Liver (tissue), 3 donors: ENCODE measurements at regions not wholly inside any gene's neighbourhood (a gene's known extent, or its start where the extent isn't known, plus 50 kb on each side); places are given as distances from the start of the nearest gene placed in this dataset.

ENCODE experiments used
- ATF3 ChIP-seq: IDR thresholded peaks from 2 replicates; pipeline ENCODE4 v1.6.1; 2016; ENCODE audit warnings: antibody characterized with exemption
- CTCF ChIP-seq: fragments of 150-350 bp; IDR thresholded peaks from 2 replicates; pipeline ENCODE4 v1.5.1; 2017; ENCODE audit warnings: improper control_type of control experiment, low read depth, low read length; ENCODE audit not compliant: missing input control
- EGR1 ChIP-seq, 2 donors: IDR thresholded peaks; 2 replicates each; pipeline ENCODE4 v1.6.1; 2016 to 2018; ENCODE audit warnings: antibody characterized with exemption in 2 of 2, low read depth in 2 of 2
- FOXA1 ChIP-seq: IDR thresholded peaks from 2 replicates; pipeline ENCODE4 v1.6.1; 2016; ENCODE audit warnings: antibody characterized with exemption
- FOXA2 ChIP-seq: IDR thresholded peaks from 2 replicates; pipeline ENCODE4 v1.6.1; 2016; ENCODE audit warnings: antibody characterized with exemption
- GABPA ChIP-seq, 2 donors: IDR thresholded peaks in 1 of 2; conservative IDR thresholded peaks in 1 of 2; 2 replicates each; pipeline ENCODE4 v1.6.1; 2016; ENCODE audit warnings: antibody characterized with exemption in 2 of 2, mild to moderate bottlenecking in 1 of 2, moderate library complexity in 1 of 2
- JUND ChIP-seq, 2 donors: IDR thresholded peaks; 2 replicates each; pipeline ENCODE4 v1.6.1; 2016; ENCODE audit warnings: antibody characterized with exemption in 2 of 2
- RAD21 ChIP-seq, 2 donors: IDR thresholded peaks; 2 replicates each; pipeline ENCODE4 v1.6.1; 2016; ENCODE audit warnings: antibody characterized with exemption in 2 of 2, mild to moderate bottlenecking in 2 of 2
- SP1 ChIP-seq: IDR thresholded peaks from 2 replicates; pipeline ENCODE4 v1.6.1; 2018; ENCODE audit warnings: antibody characterized with exemption, mild to moderate bottlenecking
- TAF1 ChIP-seq: conservative IDR thresholded peaks from 2 replicates; pipeline ENCODE4 v1.6.1; 2016; ENCODE audit warnings: antibody characterized with exemption, mild to moderate bottlenecking
- YY1 ChIP-seq: IDR thresholded peaks from 2 replicates; pipeline ENCODE4 v1.6.1; 2016; ENCODE audit warnings: antibody characterized with exemption, mild to moderate bottlenecking
- TF ChIP-seq, protein P1 (sequence below): IDR thresholded peaks from 2 replicates; pipeline ENCODE4 v1.6.1; 2016; ENCODE audit warnings: antibody characterized with exemption
- TF ChIP-seq, protein P2 (sequence below): IDR thresholded peaks from 2 replicates; pipeline ENCODE4 v1.6.1; 2016; ENCODE audit warnings: antibody characterized with exemption, mild to moderate bottlenecking
- donor health status: healthy.
- donor health status: healthy.

DNA sequence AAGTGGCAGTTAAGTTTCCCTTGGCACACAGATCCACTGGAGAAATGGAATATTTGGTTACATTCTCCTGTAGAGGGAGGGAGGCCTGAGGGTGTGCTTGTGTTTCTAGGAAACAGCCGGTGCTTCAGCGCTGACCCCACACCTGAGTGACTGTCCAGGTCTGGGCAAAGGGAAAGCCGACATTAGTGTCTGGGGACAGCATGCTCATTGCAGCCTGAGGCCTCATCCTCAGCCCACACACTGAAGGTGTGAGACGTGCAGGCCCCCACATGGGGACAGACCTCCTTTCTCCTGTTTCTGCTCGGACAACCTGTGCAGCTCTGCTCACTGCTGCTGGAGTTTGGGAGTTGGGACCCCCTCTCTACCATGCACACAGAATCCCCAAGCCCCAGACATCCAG is 178.3 kb downstream of the ACKR3 start:
- no peak for TF ChIP-seq TAF1
- no peak for TF ChIP-seq CTCF
- TF ChIP-seq, protein P1, sequence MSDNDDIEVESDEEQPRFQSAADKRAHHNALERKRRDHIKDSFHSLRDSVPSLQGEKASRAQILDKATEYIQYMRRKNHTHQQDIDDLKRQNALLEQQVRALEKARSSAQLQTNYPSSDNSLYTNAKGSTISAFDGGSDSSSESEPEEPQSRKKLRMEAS, result no peak
- TF ChIP-seq GABPA (IDR thresholded peaks at IDR 0.05 in 1 of 2, conservative IDR thresholded peaks at IDR 0.05 in 1 of 2), result no peak
- no peak for TF ChIP-seq ATF3
- TF ChIP-seq SP1, result no peak
- TF ChIP-seq RAD21 (IDR thresholded peaks at IDR 0.05), result no peak
- TF ChIP-seq YY1, result no peak
- TF ChIP-seq, protein P2, sequence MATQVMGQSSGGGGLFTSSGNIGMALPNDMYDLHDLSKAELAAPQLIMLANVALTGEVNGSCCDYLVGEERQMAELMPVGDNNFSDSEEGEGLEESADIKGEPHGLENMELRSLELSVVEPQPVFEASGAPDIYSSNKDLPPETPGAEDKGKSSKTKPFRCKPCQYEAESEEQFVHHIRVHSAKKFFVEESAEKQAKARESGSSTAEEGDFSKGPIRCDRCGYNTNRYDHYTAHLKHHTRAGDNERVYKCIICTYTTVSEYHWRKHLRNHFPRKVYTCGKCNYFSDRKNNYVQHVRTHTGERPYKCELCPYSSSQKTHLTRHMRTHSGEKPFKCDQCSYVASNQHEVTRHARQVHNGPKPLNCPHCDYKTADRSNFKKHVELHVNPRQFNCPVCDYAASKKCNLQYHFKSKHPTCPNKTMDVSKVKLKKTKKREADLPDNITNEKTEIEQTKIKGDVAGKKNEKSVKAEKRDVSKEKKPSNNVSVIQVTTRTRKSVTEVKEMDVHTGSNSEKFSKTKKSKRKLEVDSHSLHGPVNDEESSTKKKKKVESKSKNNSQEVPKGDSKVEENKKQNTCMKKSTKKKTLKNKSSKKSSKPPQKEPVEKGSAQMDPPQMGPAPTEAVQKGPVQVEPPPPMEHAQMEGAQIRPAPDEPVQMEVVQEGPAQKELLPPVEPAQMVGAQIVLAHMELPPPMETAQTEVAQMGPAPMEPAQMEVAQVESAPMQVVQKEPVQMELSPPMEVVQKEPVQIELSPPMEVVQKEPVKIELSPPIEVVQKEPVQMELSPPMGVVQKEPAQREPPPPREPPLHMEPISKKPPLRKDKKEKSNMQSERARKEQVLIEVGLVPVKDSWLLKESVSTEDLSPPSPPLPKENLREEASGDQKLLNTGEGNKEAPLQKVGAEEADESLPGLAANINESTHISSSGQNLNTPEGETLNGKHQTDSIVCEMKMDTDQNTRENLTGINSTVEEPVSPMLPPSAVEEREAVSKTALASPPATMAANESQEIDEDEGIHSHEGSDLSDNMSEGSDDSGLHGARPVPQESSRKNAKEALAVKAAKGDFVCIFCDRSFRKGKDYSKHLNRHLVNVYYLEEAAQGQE, result no peak
- no peak for TF ChIP-seq JUND (IDR thresholded peaks at IDR 0.05)
- no peak for TF ChIP-seq FOXA2
- no peak for TF ChIP-seq EGR1 (IDR thresholded peaks at IDR 0.05; ENCODE audit: low read depth in 2 of 2)
- TF ChIP-seq FOXA1, result no peak
